ENCODE measurements at regions not wholly inside any gene's neighbourhood (a gene's known extent, or its start where the extent isn't known, plus 50 kb on each side); places are given as distances from the start of the nearest gene placed in this dataset.
"Not testable (repeated sequence)": the region's sequence is repeated elsewhere in the genome, so short reads cannot be mapped to it uniquely, and the experiment has no call there.

- DNase-seq: no peak
- H3K9me3 ChIP-seq: peaks cover 0 to 6% (median 5%) of the 10 kb centered on the region in 3 donors
- TF ChIP-seq, protein P1, sequence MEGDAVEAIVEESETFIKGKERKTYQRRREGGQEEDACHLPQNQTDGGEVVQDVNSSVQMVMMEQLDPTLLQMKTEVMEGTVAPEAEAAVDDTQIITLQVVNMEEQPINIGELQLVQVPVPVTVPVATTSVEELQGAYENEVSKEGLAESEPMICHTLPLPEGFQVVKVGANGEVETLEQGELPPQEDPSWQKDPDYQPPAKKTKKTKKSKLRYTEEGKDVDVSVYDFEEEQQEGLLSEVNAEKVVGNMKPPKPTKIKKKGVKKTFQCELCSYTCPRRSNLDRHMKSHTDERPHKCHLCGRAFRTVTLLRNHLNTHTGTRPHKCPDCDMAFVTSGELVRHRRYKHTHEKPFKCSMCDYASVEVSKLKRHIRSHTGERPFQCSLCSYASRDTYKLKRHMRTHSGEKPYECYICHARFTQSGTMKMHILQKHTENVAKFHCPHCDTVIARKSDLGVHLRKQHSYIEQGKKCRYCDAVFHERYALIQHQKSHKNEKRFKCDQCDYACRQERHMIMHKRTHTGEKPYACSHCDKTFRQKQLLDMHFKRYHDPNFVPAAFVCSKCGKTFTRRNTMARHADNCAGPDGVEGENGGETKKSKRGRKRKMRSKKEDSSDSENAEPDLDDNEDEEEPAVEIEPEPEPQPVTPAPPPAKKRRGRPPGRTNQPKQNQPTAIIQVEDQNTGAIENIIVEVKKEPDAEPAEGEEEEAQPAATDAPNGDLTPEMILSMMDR (IDR thresholded peaks at IDR 0.05): no peak
- H3K4me3 ChIP-seq: no peak overlapping the region
- intact Hi-C loops (cut with DNase I; ENCODE audit: low total_unique reads): no loop called here
- no peak overlapping the region for H3K27ac ChIP-seq
- H3K27me3 ChIP-seq: no peaks in the 10 kb centered on the region
- no peaks in the 10 kb centered on the region for H3K4me1 ChIP-seq
- H3K36me3 ChIP-seq: no peaks in the 10 kb centered on the region
Measured at GRCh38 chr17:5978496-5978895, 91.7 kb upstream of the WSCD1 start.

GRCh38 chr17:5980941-5981340 is 89.2 kb upstream of the WSCD1 start:
- Histone ChIP-seq H3K27me3 (no peaks in the 10 kb centered on the region), H3K4me1 (no peaks in the 10 kb centered on the region), H3K27ac (no peak overlapping the region), H3K36me3 (no peaks in the 10 kb centered on the region), H3K9me3 (no peaks in the 10 kb centered on the region), H3K4me3 (no peak overlapping the region)
- TF ChIP-seq, protein P1 (IDR thresholded peaks at IDR 0.05): no peak
- intact Hi-C loops (cut with DNase I; ENCODE audit: low total_unique reads): no loop called here
- DNase-seq: no peak

DNA sequence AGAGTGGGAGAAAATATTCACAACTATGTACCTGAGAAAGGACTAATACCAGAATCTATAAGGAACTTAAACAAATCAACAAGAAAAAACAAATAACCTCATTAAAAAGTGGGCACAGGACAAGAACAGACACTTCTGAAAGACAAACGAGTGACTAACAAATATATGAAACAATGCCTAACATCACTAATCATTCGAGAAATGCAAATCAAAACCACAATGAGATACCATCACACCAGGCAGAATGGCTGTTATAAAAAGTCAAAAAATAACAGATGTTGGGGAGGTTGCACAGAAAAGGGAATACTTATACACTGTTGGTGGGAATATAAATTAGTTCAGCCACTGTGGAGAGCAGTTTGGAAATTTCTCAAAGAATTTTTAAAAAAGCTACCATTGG is 83.5 kb upstream of the WSCD1 start:
- Histone ChIP-seq H3K27ac (no peak overlapping the region), H3K4me3 (no peak overlapping the region), H3K27me3 (no peaks in the 10 kb centered on the region), H3K4me1 (no peaks in the 10 kb centered on the region), H3K36me3 (no peaks in the 10 kb centered on the region), H3K9me3 (no peaks in the 10 kb centered on the region)
- DNase-seq: no peak
- TF ChIP-seq, protein P1 (IDR thresholded peaks at IDR 0.05): no peak
- intact Hi-C loops (cut with DNase I; ENCODE audit: low total_unique reads): no loop called here

- Histone ChIP-seq H3K4me1 (peaks cover 0 to 39% (median 10%) of the 10 kb centered on the region in 4 donors), H3K27ac (no peak overlapping the region), H3K27me3 (no peaks in the 10 kb centered on the region), H3K9me3 (no peaks in the 10 kb centered on the region), H3K36me3 (no peaks in the 10 kb centered on the region), H3K4me3 (no peak overlapping the region)
- intact Hi-C loops (cut with DNase I; ENCODE audit: low total_unique reads): loop anchor here (10.0 kb wide), 1 partner anchor 64 kb away; no protein-coding TSS in a partner anchor
- DNase-seq: no peak
- TF ChIP-seq, protein P1 (IDR thresholded peaks at IDR 0.05): no peak
Measured at GRCh38 chr17:6000426-6000825, 69.8 kb upstream of the WSCD1 start.

GRCh38 chr17:6003221-6003620 is 67.0 kb upstream of the WSCD1 start:
- H3K9me3 ChIP-seq, H3K4me3 ChIP-seq, H3K27me3 ChIP-seq, H3K36me3 ChIP-seq: not testable (repeated sequence)
- intact Hi-C loops (cut with DNase I; ENCODE audit: low total_unique reads): loop anchor here (10.0 kb wide), 1 partner anchor 62 kb away; no protein-coding TSS in a partner anchor
- Histone ChIP-seq H3K27ac (peak overlapping the region; percentile 72 to 83), H3K4me1 (peaks cover 0 to 39% (median 10%) of the 10 kb centered on the region in 4 donors)
- peak in 1 of 2 donors; percentile 74 for DNase-seq

- intact Hi-C loops (cut with DNase I; ENCODE audit: low total_unique reads): loop anchor here (10.0 kb wide), 1 partner anchor 59 kb away; no protein-coding TSS in a partner anchor
- Histone ChIP-seq H3K4me3 (no peak overlapping the region), H3K36me3 (no peaks in the 10 kb centered on the region), H3K27me3 (no peaks in the 10 kb centered on the region), H3K4me1 (peaks cover 0 to 30% (median 10%) of the 10 kb centered on the region in 4 donors), H3K9me3 (no peaks in the 10 kb centered on the region), H3K27ac (no peak overlapping the region)
- no peak for DNase-seq
- TF ChIP-seq, protein P1 (IDR thresholded peaks at IDR 0.05): no peak
Measured at GRCh38 chr17:6005939-6006338, 64.2 kb upstream of the WSCD1 start.
